ENCODE measurements at regions not wholly inside any gene's neighbourhood (a gene's known extent, or its start where the extent isn't known, plus 50 kb on each side); places are given as distances from the start of the nearest gene placed in this dataset.

GRCh38 chr4:153034681-153035080 is 98.6 kb downstream of the FHDC1 start:
- no peak for DNase-seq

DNA sequence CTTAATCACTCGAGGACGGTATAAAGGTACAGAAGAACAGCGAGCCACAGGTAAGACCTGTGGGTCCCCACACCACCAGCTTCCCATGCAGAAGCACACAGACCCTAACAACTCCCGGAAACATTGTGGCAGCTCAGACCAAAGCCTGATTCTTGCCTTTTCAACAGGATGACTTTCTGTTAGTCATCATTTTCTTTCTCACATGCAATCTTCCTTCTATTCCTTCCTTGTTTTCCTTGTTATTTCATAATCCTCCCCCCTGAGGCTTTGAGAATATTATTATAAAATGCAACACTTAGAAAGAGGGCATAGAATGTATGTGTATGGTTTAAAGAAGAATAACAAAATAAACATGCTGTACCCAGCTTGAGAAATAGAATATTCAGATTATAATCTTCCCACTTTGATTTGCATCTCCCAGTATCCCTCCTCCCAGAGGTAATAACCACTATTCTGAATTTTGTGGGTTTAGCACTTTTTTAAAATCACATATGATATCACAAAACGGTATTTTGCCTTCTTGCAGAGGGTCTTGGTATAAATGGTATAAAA is 100.9 kb downstream of the FHDC1 start:
- peak; percentile 19 for DNase-seq

DNA sequence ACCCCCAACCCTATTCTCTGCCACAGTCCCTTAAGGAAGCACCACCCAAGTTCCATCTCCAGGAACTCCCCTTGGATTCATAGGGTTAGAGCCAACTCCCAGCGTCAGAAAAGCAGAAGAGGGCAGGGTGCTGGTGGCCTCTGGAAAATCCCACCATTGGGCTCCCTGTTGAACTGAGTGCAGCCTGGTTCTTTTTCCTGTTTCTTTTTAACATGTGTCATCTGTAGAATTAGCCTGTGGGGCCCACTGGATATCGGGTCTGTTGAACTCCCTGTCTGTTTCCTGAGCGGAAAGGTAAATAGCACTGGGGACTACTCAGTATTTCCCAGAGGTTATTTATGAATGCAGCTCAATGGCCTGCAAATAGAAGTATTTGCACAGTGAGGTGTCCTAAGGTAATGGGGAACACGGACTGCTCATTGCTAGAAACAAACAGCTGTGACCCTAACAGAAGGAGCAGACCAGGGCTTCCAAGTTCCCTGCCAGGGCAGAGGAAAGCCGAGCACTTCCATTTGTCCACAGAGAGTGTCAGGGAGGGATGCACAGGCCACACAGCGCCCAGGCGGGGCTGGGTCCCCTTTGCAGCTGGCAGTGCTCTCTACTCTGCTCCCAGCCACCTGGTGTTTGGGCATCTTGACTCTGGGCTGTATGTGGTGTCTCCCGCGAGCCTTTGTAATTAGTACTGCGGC is 102.6 kb downstream of the FHDC1 start:
- DNase-seq, result no peak

DNA sequence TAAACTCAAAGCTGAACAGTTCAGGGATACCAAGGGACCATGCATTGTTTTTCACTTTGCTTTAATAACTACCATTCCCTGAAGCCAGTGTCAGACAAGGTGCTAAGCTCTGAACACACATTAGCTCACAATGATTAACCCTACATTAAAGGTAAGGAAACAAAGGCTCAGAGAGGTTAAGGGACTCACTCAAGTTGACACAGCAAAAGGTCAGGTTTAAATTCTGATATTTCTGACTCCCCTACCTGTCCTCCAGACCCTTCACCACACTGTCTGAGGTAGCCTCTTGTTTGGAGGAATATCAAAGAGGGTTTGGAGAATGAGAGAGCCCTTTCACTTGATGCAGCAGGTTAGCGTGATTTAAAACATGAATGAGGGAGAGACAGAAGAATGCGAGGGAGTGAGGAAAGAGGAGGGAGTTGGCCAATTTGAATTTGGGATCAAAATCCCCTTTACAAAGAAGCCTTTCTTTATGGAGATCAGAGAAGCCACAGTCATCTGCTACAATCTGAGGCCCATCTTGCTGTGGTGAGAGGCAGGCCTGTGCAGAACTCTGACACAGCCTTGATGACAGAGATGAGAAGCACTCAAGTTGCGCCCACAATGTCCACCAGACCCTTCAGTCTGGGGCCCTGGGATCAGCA is 103.5 kb downstream of the FHDC1 start:
- DNase-seq, result no peak

GRCh38 chr4:153040677-153041076 is 104.6 kb downstream of the FHDC1 start:
- no peak for DNase-seq

DNA sequence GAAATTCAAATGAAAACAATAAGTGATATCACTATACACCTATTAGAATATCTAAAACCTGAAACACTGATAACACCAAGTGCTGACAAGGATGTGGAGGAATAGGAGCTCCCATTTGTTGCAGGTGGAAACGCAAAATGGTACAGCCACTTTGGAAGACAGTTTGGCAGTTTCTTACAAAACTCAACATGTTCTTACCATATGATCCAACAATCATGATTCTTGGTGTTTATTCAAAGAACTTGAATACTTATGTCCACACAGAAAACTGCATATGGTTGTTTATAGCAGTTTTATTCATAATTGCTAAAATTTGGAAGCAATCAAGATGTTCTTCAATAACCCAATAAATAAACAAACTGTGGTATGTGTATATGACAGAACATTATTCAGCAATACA is 107.9 kb downstream of the FHDC1 start:
- DNase-seq, result no peak

- DNase-seq, result peak; percentile 42
These were observed 109.2 kb downstream of the FHDC1 start for GRCh38 chr4:153045111-153045982.

- DNase-seq, result no peak
These were observed 122.5 kb downstream of the FHDC1 start for GRCh38 chr4:153058671-153059060.

GRCh38 chr4:153060196-153060595 is 124.1 kb downstream of the FHDC1 start:
- DNase-seq, result no peak

DNA sequence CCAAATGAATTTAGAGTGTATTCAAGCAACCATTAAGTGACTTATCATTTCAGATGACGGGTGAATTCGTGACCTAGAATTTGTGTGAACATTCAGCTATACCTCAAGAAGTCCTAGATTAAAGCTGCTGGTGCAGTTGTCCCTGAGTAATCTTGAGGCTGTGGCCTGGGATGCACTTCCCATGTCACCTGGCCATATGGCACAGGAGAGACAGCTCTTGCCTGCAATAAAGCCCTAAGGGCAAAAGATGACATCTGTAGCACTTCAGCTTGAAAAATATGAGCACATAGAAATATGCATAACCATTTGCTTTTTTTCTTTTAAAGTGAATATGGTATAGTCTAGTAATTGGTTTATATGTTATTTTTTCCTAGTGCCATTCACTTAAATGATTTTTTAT is 125.8 kb downstream of the FHDC1 start:
- no peak for DNase-seq

- DNase-seq, result no peak
These were observed 126.6 kb downstream of the FHDC1 start for GRCh38 chr4:153062652-153063168.

- DNase-seq, result no peak
These were observed 127.4 kb downstream of the FHDC1 start for GRCh38 chr4:153063490-153063889.

DNA sequence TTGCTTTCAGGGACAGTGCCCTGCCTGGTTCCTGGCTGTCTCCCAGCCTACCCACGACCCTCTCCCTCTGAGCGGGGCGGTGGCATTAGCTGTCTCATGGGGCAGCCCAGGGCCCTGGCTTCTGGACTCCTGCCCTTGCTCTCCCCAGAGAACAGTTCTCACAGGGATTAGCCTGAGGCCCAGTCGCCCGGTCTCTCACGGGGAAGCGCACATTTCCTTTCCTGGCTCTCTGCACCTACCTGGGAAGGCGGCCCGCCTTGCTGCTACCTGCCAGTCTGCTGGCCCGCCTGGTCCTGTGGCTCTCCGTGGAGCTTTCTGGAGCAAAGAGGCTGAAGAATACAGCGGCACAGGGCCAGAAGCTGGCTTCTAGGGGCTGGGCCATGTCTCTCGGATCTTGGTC is 128.4 kb downstream of the FHDC1 start:
- DNase-seq, result no peak

GRCh38 chr4:153065276-153065675 is 129.2 kb downstream of the FHDC1 start:
- no peak for DNase-seq

GRCh38 chr4:153067376-153067775 is 131.3 kb downstream of the FHDC1 start:
- DNase-seq, result peak; percentile 51

- DNase-seq, result no peak
These were observed 132.6 kb downstream of the FHDC1 start for GRCh38 chr4:153068751-153069150.

GRCh38 chr4:153071958-153072598 is 132.2 kb upstream of the TRIM2 start:
- no peak for DNase-seq

DNA sequence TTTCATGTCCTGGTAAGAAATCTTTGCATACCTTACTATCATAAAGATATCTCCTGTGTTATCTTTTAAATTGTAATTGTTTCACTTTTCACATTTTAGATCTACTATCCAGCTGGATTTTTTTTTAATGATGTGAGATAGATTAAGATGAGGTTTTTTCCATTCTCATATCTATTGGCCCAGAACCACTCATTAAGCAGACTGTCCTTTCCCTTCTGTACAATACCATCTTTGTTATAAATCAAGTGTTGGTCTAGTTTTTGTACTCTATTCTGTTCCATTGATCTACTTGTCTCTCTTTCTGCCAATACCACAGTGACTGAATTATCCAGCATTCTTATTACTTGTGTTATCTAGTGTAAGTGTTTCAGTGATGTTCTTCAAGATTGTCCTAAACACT is 131.6 kb upstream of the TRIM2 start:
- DNase-seq, result no peak

DNA sequence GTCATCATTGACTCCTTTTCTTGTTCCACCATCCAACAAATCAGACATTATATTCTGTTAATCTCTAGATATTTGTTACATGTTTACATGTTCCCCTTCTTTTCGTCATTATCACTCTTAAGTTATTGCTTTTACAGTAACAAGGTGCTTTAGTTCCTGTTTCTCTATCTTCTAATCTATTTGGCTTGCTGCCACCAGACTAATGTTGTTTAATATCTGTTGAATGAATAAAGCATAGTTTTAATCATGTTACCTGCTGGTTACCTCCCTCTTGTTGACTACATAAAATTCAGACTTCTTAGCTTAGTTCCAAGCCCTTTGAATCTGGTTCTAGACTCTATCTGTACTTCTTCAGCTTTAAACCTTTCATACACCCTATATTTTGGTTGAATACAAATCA is 129.8 kb upstream of the TRIM2 start:
- no peak for DNase-seq

DNA sequence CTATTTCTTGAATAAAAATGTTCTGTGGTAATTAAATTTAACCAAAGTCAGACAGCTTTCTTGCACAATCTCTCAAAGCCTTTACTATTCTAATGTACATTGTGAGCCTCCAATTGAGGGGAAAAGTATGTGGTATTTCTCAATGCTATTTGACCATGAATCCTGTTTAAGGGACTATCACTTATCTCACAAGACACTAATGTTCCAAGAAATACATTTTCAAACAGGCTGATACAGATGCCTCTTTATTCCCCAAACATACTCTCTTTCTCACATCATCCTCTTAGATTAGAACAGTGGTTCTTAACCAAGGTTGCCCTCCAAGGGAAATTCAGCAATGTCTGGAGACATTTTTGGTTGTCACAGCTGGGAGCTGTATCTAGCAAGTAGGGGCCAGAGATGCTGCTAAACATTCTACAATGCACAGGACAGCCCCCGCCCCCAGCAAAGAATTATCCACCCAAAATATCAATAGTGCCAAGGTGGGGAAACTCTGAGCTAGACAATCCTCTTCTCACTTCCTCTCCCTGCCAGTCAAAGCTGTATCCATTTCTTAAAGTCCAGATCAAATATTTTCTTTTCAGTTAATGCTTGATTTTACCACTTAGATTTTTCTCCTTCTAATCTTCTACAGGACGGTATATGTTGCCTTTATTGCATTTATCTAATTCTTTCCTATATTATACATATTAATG is 129.2 kb upstream of the TRIM2 start:
- DNase-seq, result peak; percentile 23

DNA sequence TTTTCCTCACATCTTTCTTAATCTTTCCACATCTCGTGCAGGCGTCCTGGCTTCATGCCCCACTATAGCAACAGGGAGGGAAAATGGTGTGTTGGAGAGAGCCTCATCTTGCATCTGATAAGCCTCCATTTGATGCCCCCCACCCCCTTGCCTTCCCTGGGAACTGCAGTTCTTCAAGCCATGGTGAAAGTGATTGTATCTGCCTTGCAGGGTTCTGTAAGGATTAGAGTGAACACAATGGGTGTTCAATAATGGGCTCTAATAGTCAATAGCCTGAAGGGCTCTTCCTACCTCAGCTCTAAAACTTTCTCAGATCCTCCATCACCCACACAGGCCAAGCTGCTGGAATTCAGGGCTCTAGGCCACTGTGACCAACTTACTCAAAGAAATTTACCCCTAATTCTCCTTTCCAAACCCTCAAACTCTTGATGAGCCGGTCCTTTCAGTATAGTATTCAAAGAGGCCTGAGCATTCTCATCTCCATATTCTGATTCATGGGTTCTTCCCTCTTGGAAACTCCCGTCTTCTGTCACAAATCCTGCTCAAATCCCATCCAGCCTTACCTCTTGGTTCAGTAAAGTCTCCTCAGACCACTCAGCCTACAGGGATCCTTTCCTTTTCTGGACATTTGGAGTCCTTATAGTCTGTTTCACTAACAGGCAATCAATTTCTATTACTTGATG is 128.3 kb upstream of the TRIM2 start:
- DNase-seq, result no peak

- no peak for DNase-seq
These were observed 127.4 kb upstream of the TRIM2 start for GRCh38 chr4:153076861-153077260.

All from fibroblast of upper back skin (primary cell).